Karpas-422 (cell line): ENCODE measurements at regions not wholly inside any gene's neighbourhood (a gene's known extent, or its start where the extent isn't known, plus 50 kb on each side); places are given as distances from the start of the nearest gene placed in this dataset.

Experiments
- DNase-seq: peaks from one replicate; pipeline ENCODE4 v3.0.0-alpha.2; 2015
- H2AFZ ChIP-seq: fragments of 200-600 bp; sonication (generic); 2 replicates; pipeline ENCODE4 v1.6.1; 2014; ENCODE audit warnings: antibody characterized with exemption, low read length, mixed read lengths
- H3K27ac ChIP-seq: fragments of 200-600 bp; sonication (generic); 2 replicates; pipeline ENCODE4 v1.5.1; 2014; ENCODE audit warnings: mild to moderate bottlenecking, low read length, moderate library complexity
- H3K27me3 ChIP-seq: fragments of 200-600 bp; sonication (generic); 2 replicates; pipeline ENCODE4 v1.6.1; 2014; ENCODE audit warnings: low read length, mixed read lengths
- H3K36me3 ChIP-seq: fragments of 200-600 bp; sonication (generic); 2 replicates; pipeline ENCODE4 v1.6.1; 2014; ENCODE audit warnings: low read length, mixed read lengths; ENCODE audit not compliant: insufficient read depth
- H3K4me1 ChIP-seq: fragments of 200-600 bp; sonication (generic); 2 replicates; pipeline ENCODE4 v1.6.1; 2014; ENCODE audit warnings: mild to moderate bottlenecking, low read length, mixed read lengths
- H3K4me2 ChIP-seq: fragments of 200-600 bp; sonication (generic); 2 replicates; pipeline ENCODE4 v1.6.1; 2014; ENCODE audit warnings: low read length, low read depth, mild to moderate bottlenecking; ENCODE audit not compliant: poor library complexity, severe bottlenecking
- H3K4me3 ChIP-seq: fragments of 200-600 bp; sonication (generic); 2 replicates; pipeline ENCODE4 v1.5.1; 2014; ENCODE audit warnings: mild to moderate bottlenecking, antibody characterized with exemption, low read length, mixed read lengths
- H3K79me2 ChIP-seq: fragments of 200-600 bp; sonication (generic); 2 replicates; pipeline ENCODE4 v1.6.1; 2014; ENCODE audit warnings: mild to moderate bottlenecking, low read length, mixed read lengths
- H3K9ac ChIP-seq: fragments of 200-600 bp; sonication (generic); 2 replicates; pipeline ENCODE4 v1.6.0; 2014; ENCODE audit warnings: low read length
- H3K9me2 ChIP-seq: fragments of 200-600 bp; sonication (generic), shearing (Covaris generic); replicated peaks from 2 replicates; pipeline ENCODE4 v1.6.0; 2014; ENCODE audit warnings: mild to moderate bottlenecking, low read length, moderate library complexity; ENCODE audit not compliant: insufficient read depth
- H3K9me3 ChIP-seq: fragments of 300-700, 200-600 bp; sonication (generic); 2 replicates; pipeline ENCODE4 v1.6.1; 2014; ENCODE audit warnings: low read length, mixed read lengths
- H4K20me1 ChIP-seq: fragments of 200-600 bp; sonication (generic); 2 replicates; pipeline ENCODE4 v1.6.1; 2014; ENCODE audit warnings: mild to moderate bottlenecking, antibody characterized with exemption, low read length, low read depth; ENCODE audit not compliant: insufficient read depth

DNA sequence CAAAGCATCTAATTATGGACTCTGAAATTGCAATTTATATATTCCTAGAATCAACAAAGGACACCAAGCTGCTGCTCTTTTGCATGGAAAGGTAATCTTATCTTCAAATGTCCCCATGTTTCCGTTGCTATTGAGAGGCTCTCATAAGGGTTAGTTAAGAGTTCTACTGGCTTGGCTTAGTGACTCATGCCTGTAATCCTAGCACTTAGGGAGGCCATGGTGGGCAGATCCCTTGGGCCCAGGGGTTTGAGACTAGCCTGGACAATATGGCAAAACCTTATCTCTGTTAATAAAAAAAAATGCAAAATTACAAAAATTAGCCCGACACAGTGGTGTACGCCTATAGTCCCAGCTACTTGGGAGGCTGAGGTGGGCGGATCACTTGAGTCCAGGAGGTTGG lies 93.4 kb upstream of the RAPGEF2 start:
- Histone ChIP-seq H3K36me3 (no peaks in the 10 kb centered on the region), H2AFZ (no peak overlapping the region), H3K27ac (no peak overlapping the region), H3K9ac (no peak overlapping the region), H4K20me1 (no peaks in the 10 kb centered on the region), H3K9me2 (no peaks in the 10 kb centered on the region), H3K27me3 (no peaks in the 10 kb centered on the region), H3K4me1 (no peaks in the 10 kb centered on the region), H3K79me2 (no peaks in the 10 kb centered on the region), H3K4me2 (no peak overlapping the region), H3K9me3 (no peaks in the 10 kb centered on the region), H3K4me3 (no peak overlapping the region)
- no peak for DNase-seq

DNA sequence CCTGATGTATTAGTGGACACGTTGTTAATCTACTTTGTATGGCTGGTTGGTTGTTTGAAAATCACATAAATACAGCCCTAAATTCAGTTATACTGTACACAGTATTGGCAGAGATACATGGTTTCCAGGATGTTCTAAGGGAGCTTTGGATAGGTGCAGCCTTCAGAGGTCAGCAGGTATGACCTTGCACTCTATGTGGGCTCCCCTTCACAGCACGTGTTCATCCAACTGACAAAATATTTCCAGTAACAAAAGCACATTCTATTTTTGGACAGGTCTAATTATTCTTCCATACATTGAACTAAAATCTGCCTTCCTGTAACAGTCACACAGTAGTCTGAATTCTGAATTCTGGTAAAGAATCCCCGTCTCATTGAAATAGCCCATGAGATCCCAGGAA lies 92.8 kb upstream of the RAPGEF2 start:
- H4K20me1 ChIP-seq = no peaks in the 10 kb centered on the region
- no peak overlapping the region for H2AFZ ChIP-seq
- no peaks in the 10 kb centered on the region for H3K36me3 ChIP-seq

DNA sequence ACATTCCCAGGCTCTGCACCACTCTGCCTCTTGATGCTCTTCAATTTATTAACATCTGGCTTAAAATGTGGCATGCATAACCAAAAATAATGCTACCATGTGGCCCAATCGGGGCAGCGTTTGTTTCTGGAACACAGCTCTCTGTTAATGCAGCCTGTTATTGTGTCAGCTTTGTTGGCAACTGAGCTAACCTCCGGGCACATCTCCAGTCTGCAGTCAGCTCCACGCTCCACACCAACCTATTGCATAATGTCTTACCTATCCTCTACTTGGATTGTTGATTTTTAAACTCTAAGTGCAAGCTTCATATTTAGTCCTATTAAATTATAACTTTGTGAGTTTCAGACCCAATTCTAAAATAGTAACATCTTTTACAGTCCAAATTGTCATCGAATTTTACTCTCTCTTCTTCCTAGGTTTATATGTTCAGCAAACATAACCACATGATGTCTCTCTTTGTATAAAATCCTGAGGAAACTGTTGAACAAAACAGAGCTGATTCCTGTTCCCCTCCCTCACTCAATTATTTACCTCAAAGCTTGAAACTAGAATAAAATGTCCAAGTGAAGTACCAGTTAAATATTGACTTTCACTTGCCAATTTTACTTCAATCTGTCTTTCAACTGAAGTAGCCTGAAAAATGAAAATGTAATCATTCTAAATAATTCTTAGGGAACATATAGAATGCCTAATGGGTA lies 92.2 kb upstream of the RAPGEF2 start:
- H3K27me3 ChIP-seq = no peaks in the 10 kb centered on the region
- H3K79me2 ChIP-seq = no peaks in the 10 kb centered on the region
- no peak overlapping the region for H3K9ac ChIP-seq
- H2AFZ ChIP-seq = no peak overlapping the region
- H4K20me1 ChIP-seq = no peaks in the 10 kb centered on the region
- H3K27ac ChIP-seq = no peak overlapping the region
- no peaks in the 10 kb centered on the region for H3K4me1 ChIP-seq
- H3K9me3 ChIP-seq = no peaks in the 10 kb centered on the region
- H3K9me2 ChIP-seq = no peaks in the 10 kb centered on the region
- H3K4me2 ChIP-seq = no peak overlapping the region
- DNase-seq = no peak
- H3K4me3 ChIP-seq = no peak overlapping the region
- H3K36me3 ChIP-seq = no peaks in the 10 kb centered on the region

More for the DNA sequence above, 92.8 kb upstream of the RAPGEF2 start:
- Histone ChIP-seq H3K4me2 (no peak overlapping the region), H3K9me2 (no peaks in the 10 kb centered on the region), H3K9me3 (no peaks in the 10 kb centered on the region), H3K27ac (no peak overlapping the region), H3K4me3 (no peak overlapping the region), H3K27me3 (no peaks in the 10 kb centered on the region), H3K79me2 (no peaks in the 10 kb centered on the region), H3K9ac (no peak overlapping the region), H3K4me1 (no peaks in the 10 kb centered on the region)
- no peak for DNase-seq

DNA sequence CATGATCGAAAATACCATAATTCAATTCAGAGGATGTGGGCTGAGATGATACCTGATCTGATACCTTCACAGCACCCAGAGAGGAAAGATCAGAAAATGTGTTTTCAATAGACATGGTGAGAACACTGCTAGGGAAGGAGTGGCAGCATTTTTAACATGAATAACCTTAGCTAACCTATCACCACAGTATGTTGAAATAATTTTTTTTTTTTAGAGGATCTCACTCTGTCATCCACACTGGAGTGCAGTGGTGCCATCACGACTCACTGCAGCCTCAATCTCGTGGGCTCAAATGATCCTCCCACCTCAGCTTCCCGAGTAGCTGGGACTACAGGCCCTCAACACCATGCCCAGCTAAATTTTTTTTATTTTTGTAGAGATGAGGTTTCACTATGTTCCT lies 90.5 kb upstream of the RAPGEF2 start:
- no peak overlapping the region for H2AFZ ChIP-seq
- DNase-seq = no peak
- no peak overlapping the region for H3K9ac ChIP-seq
- H3K4me2 ChIP-seq = no peak overlapping the region
- no peaks in the 10 kb centered on the region for H3K9me2 ChIP-seq
- no peaks in the 10 kb centered on the region for H4K20me1 ChIP-seq
- no peaks in the 10 kb centered on the region for H3K36me3 ChIP-seq
- no peak overlapping the region for H3K27ac ChIP-seq
- H3K79me2 ChIP-seq = no peaks in the 10 kb centered on the region
- H3K9me3 ChIP-seq = no peaks in the 10 kb centered on the region
- no peaks in the 10 kb centered on the region for H3K27me3 ChIP-seq
- H3K4me3 ChIP-seq = no peak overlapping the region
- peaks cover under 1% of the 10 kb centered on the region; the same call in 1 of the 2 replicates for H3K4me1 ChIP-seq

DNA sequence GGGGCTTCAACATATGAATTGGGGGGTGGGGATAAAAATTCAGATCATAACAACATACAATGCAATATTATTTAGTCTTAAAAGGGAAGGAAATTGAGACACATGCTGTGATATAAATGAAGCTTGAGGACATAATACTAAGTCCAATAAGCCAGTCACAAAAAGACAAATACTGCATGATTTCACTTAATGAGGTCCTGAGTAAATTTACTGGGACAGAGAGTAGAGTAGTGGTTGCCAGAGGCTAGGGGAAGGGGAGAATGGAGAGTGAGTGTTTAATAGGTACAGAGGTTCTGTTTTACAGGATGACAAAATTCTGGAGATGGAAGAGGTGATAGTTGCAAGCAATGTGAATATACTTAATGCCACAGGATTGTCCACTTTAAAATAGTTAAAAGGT lies 89.2 kb upstream of the RAPGEF2 start:
- DNase-seq = no peak
- peaks cover 11% of the 10 kb centered on the region for H3K4me1 ChIP-seq
- H4K20me1 ChIP-seq = no peaks in the 10 kb centered on the region
- no peak overlapping the region for H3K4me3 ChIP-seq
- no peaks in the 10 kb centered on the region for H3K27me3 ChIP-seq
- H2AFZ ChIP-seq = no peak overlapping the region
- no peaks in the 10 kb centered on the region for H3K36me3 ChIP-seq
- no peak overlapping the region for H3K4me2 ChIP-seq
- no peak overlapping the region for H3K27ac ChIP-seq
- no peaks in the 10 kb centered on the region for H3K79me2 ChIP-seq
- H3K9ac ChIP-seq = no peak overlapping the region
- no peaks in the 10 kb centered on the region for H3K9me2 ChIP-seq
- H3K9me3 ChIP-seq = no peaks in the 10 kb centered on the region

DNA sequence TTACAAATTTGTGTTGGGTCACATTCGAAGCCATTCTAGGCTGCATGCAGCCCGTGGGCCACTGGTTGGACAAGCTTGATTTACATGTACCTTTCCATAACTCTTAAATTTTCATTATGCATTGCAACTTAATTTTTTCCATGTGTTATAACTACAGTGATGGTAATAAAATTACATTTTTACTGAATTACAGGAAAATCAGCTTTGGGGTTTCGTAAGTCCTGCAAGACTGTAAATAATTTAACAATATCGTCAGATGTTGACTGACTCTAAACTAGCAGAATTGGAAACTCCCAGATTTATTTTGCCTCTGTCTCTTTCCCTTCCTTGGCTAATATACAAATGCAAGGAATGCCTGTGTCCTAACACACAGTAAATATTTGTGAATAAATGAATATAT lies 88.0 kb upstream of the RAPGEF2 start:
- H3K9ac ChIP-seq = no peak overlapping the region
- H3K27ac ChIP-seq = no peak overlapping the region
- H3K4me2 ChIP-seq = no peak overlapping the region
- no peak overlapping the region for H2AFZ ChIP-seq
- H4K20me1 ChIP-seq = no peaks in the 10 kb centered on the region
- H3K4me1 ChIP-seq = peaks cover 11% of the 10 kb centered on the region
- H3K9me2 ChIP-seq = no peaks in the 10 kb centered on the region
- H3K4me3 ChIP-seq = no peak overlapping the region
- H3K9me3 ChIP-seq = no peaks in the 10 kb centered on the region
- H3K79me2 ChIP-seq = no peaks in the 10 kb centered on the region
- DNase-seq = no peak
- no peaks in the 10 kb centered on the region for H3K27me3 ChIP-seq
- H3K36me3 ChIP-seq = no peaks in the 10 kb centered on the region

DNA sequence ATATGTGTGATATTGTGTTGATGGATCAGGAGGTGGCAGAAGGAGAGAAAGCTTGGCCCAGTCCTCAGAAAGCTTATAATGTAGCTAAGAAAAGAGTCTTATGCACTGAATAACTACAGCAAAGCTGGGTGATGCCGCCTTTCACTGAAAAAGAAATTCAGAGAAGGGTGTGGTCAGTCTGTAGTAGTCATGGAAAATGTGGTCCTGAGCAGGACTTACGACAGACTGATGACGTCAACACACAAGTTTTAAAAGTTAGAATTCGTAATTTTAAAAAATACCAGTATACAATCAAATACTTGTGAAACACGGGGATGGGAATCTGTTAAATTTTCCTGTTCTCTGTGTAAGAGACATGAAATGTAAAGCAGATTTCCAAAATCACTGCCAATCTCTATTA lies 87.0 kb upstream of the RAPGEF2 start:
- no peak overlapping the region for H3K27ac ChIP-seq

DNA sequence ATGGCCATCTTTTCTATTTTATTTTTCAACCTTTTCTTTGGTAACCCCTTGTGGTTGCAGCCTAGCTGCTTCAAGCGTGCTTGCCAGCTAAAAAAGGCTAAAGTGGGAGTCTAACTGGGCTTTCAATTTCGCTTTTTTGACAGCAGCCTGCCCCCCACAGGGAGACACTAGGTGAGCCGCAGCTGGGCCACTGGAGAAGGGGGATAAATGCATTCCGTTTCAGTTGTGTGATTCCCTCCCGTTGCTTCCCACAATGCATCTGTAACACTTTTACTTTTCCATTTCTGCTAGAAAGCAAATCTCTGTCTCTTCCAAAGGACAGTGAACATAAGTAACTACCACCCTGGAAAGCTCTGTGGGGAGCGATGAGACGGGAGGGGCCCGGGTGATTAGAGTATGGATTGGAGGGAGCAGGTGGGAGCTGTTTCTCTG lies 86.3 kb upstream of the RAPGEF2 start:
- Histone ChIP-seq H3K9me2 (no peaks in the 10 kb centered on the region), H3K36me3 (no peaks in the 10 kb centered on the region), H3K4me3 (no peak overlapping the region), H4K20me1 (no peaks in the 10 kb centered on the region), H3K4me1 (peaks cover 11% of the 10 kb centered on the region), H2AFZ (no peak overlapping the region), H3K4me2 (no peak overlapping the region), H3K9me3 (no peaks in the 10 kb centered on the region), H3K79me2 (no peaks in the 10 kb centered on the region), H3K27me3 (no peaks in the 10 kb centered on the region), H3K9ac (no peak overlapping the region), H3K27ac (no peak overlapping the region)
- DNase-seq = no peak

More for the DNA sequence above, 87.0 kb upstream of the RAPGEF2 start:
- peaks cover 11% of the 10 kb centered on the region for H3K4me1 ChIP-seq
- H3K4me3 ChIP-seq = no peak overlapping the region
- H3K36me3 ChIP-seq = no peaks in the 10 kb centered on the region
- no peaks in the 10 kb centered on the region for H3K27me3 ChIP-seq
- H3K9me2 ChIP-seq = no peaks in the 10 kb centered on the region
- DNase-seq = no peak
- no peaks in the 10 kb centered on the region for H3K79me2 ChIP-seq
- no peaks in the 10 kb centered on the region for H3K9me3 ChIP-seq
- no peaks in the 10 kb centered on the region for H4K20me1 ChIP-seq
- H2AFZ ChIP-seq = no peak overlapping the region
- H3K9ac ChIP-seq = no peak overlapping the region
- H3K4me2 ChIP-seq = no peak overlapping the region
